ENCODE measurements at regions not wholly inside any gene's neighbourhood (a gene's known extent, or its start where the extent isn't known, plus 50 kb on each side); places are given as distances from the start of the nearest gene placed in this dataset.

DNA sequence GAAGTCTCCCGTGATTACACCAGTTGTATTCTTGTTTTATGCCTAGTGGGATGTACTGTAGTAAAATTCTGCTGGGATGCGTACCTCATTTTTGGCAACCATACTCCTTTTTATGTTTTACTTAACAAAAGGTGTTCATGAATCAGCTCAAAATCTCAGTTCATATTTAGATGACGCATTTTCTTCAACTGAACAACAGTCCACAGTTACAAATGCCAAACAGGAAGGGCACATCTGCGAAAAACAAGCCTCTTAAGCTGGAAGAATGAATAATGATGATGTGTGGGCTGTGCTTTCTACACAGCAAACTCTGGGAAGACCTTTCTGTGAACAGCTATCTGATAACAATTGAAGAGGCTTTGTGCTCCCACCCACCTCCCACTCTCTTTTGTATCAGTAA is 68.4 kb upstream of the NRBF2 start:
- TF ChIP-seq, protein P1, sequence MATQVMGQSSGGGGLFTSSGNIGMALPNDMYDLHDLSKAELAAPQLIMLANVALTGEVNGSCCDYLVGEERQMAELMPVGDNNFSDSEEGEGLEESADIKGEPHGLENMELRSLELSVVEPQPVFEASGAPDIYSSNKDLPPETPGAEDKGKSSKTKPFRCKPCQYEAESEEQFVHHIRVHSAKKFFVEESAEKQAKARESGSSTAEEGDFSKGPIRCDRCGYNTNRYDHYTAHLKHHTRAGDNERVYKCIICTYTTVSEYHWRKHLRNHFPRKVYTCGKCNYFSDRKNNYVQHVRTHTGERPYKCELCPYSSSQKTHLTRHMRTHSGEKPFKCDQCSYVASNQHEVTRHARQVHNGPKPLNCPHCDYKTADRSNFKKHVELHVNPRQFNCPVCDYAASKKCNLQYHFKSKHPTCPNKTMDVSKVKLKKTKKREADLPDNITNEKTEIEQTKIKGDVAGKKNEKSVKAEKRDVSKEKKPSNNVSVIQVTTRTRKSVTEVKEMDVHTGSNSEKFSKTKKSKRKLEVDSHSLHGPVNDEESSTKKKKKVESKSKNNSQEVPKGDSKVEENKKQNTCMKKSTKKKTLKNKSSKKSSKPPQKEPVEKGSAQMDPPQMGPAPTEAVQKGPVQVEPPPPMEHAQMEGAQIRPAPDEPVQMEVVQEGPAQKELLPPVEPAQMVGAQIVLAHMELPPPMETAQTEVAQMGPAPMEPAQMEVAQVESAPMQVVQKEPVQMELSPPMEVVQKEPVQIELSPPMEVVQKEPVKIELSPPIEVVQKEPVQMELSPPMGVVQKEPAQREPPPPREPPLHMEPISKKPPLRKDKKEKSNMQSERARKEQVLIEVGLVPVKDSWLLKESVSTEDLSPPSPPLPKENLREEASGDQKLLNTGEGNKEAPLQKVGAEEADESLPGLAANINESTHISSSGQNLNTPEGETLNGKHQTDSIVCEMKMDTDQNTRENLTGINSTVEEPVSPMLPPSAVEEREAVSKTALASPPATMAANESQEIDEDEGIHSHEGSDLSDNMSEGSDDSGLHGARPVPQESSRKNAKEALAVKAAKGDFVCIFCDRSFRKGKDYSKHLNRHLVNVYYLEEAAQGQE (IDR thresholded peaks at IDR 0.05; ENCODE audit: insufficient read depth in 1 of 2, low read depth in 2 of 2, low read length in 1 of 2), result no peak
- TF ChIP-seq TCF7L2 (IDR thresholded peaks at IDR 0.05; ENCODE audit: low read depth, low read length), result no peak
- TF ChIP-seq POLR2AphosphoS5 (IDR thresholded peaks at IDR 0.05; ENCODE audit: low read depth, low read length), result no peak
- TF ChIP-seq, protein P2, sequence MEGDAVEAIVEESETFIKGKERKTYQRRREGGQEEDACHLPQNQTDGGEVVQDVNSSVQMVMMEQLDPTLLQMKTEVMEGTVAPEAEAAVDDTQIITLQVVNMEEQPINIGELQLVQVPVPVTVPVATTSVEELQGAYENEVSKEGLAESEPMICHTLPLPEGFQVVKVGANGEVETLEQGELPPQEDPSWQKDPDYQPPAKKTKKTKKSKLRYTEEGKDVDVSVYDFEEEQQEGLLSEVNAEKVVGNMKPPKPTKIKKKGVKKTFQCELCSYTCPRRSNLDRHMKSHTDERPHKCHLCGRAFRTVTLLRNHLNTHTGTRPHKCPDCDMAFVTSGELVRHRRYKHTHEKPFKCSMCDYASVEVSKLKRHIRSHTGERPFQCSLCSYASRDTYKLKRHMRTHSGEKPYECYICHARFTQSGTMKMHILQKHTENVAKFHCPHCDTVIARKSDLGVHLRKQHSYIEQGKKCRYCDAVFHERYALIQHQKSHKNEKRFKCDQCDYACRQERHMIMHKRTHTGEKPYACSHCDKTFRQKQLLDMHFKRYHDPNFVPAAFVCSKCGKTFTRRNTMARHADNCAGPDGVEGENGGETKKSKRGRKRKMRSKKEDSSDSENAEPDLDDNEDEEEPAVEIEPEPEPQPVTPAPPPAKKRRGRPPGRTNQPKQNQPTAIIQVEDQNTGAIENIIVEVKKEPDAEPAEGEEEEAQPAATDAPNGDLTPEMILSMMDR (IDR thresholded peaks at IDR 0.05), result no peak
- no peak for TF ChIP-seq SIN3A (IDR thresholded peaks at IDR 0.05; ENCODE audit: borderline replicate concordance, insufficient read depth, low read depth, low read length)
- ChIA-PET CTCF (no interaction called here), POLR2A (no interaction called here)
- Histone ChIP-seq H3K4me3 (ENCODE audit: low read depth in 2 of 2, low read length in 2 of 2) (no peak overlapping the region), H3K36me3 (ENCODE audit: control insufficient read depth, insufficient read depth, low read length) (no peaks in the 10 kb centered on the region), H3K4me1 (ENCODE audit: control insufficient read depth, insufficient read depth, low read length) (no peaks in the 10 kb centered on the region), H3K9me3 (ENCODE audit: control insufficient read depth, insufficient read depth, low read depth, low read length) (no peaks in the 10 kb centered on the region), H3K27ac (ENCODE audit: low read length) (no peak overlapping the region), H3K27me3 (ENCODE audit: control insufficient read depth, insufficient read depth, low read length) (peaks cover 36% of the 10 kb centered on the region)
- in situ Hi-C loops (cut with HindIII; ENCODE audit: low pct_unique_long_range_greater_than_20kb, low sequenced_read_pairs), result no loop called here
- intact Hi-C loops (cut with micrococcal nuclease; ENCODE audit: unreplicated experiment), result no loop called here
- ATAC-seq (no peak), DNase-seq (ENCODE audit: low read depth, low spot score) (no peak)
- no TSS peak for BruUV-seq (replicated peaks)

DNA sequence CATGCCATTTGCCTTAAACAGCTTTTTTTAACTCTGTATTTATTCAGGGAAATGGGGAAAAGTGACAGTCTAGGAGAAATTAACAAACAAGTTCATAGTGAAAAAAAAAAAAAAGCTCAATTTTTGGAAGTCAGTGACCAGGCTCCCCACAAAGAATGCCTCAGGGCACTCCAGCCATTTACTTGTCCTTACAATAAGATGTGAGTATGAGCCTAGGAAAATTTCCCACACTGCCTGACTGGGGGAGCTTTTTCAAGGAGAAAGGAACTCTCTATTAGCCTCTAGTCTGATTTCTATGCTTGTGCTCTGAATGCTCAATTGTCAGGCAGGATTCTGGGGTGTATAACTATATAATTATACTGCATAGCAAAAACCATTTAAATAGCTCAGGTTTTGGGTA is 74.9 kb upstream of the NRBF2 start:
- ChIA-PET CTCF (interaction anchor here (1.1 kb wide), 1 partner anchor 14 kb away, joined by 5 read pairs; no protein-coding TSS in a partner anchor), POLR2A (no interaction called here)
- no peak for TF ChIP-seq SIN3A (IDR thresholded peaks at IDR 0.05; ENCODE audit: borderline replicate concordance, insufficient read depth, low read depth, low read length)
- no peak for TF ChIP-seq TCF7L2 (IDR thresholded peaks at IDR 0.05; ENCODE audit: low read depth, low read length)
- TF ChIP-seq, protein P2 (IDR thresholded peaks at IDR 0.05), result no peak
- TF ChIP-seq, protein P1 (IDR thresholded peaks at IDR 0.05; ENCODE audit: insufficient read depth in 1 of 2, low read depth in 2 of 2, low read length in 1 of 2), result no peak
- TF ChIP-seq POLR2AphosphoS5 (IDR thresholded peaks at IDR 0.05; ENCODE audit: low read depth, low read length), result no peak
- ATAC-seq, result no peak
- Histone ChIP-seq H3K27ac (ENCODE audit: low read length) (no peak overlapping the region), H3K36me3 (ENCODE audit: control insufficient read depth, insufficient read depth, low read length) (no peaks in the 10 kb centered on the region), H3K9me3 (ENCODE audit: control insufficient read depth, insufficient read depth, low read depth, low read length) (no peaks in the 10 kb centered on the region), H3K27me3 (ENCODE audit: control insufficient read depth, insufficient read depth, low read length) (peaks cover 15% of the 10 kb centered on the region), H3K4me1 (ENCODE audit: control insufficient read depth, insufficient read depth, low read length) (no peaks in the 10 kb centered on the region), H3K4me3 (ENCODE audit: low read depth in 2 of 2, low read length in 2 of 2) (no peak overlapping the region)
- intact Hi-C loops (cut with micrococcal nuclease; ENCODE audit: unreplicated experiment) (no loop called here), in situ Hi-C loops (cut with HindIII; ENCODE audit: low pct_unique_long_range_greater_than_20kb, low sequenced_read_pairs) (no loop called here)
- BruUV-seq (replicated peaks), result no TSS peak
- DNase-seq (ENCODE audit: low read depth, low spot score), result no peak
